ENCODE measurements at regions not wholly inside any gene's neighbourhood (a gene's known extent, or its start where the extent isn't known, plus 50 kb on each side); places are given as distances from the start of the nearest gene placed in this dataset.

DNA sequence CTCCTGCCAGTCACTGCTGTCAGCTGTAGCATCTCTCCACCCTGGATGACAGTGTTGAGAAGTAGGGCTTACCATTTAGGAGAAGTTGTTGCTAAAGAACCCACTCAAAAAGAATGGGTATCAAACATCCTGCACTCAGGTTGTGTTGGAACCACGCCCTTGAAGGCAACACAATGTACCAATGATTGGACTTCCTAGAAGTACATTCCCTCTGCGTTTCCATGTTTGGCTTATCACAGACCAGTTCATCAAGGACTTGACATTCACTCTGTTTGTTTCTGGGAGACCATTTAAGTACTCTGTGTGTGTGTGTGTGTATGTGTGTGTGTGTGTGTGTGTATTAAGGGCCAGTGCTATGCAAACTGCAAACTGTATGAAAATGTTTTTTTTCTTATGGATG, 200.6 kb upstream of the GATB start:
- DNase-seq, result no peak

DNA sequence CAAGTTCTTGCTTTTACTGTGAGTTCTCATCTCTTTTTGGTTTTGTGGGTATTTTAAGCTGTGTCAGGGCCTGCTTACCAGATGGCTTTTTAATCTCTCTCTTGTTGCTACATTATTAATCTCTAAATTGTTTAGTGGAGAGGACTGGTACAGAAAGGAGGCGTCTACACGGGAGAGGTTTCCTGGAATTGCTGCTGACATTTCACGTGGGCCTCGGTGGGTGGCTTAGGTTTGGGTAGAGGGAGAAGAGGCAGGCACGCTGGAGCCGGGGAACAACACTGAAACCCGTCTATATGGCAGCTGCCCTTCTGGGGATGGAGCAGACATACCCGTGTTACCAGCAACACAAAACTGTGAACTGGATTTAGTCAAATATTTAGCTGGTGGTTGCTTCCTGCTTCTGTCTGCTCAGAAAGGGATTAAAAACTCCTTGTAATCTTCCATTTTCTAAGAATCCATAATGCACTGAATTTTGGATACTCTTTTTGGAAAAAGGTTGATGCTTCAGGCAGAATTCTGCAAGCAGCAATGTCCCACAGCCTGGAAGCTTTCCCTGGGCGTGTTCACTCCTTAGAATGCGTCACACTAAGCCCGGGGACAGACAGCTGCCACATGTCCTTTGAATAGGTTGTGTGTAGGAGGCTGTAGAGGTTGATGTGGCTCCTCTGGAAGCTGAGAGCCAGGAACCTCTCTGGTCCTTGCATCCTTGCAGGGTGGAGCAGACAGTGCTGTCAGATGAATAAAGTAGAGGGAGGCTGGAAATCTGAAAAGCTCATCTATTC, 199.8 kb upstream of the GATB start:
- DNase-seq, result no peak

DNA sequence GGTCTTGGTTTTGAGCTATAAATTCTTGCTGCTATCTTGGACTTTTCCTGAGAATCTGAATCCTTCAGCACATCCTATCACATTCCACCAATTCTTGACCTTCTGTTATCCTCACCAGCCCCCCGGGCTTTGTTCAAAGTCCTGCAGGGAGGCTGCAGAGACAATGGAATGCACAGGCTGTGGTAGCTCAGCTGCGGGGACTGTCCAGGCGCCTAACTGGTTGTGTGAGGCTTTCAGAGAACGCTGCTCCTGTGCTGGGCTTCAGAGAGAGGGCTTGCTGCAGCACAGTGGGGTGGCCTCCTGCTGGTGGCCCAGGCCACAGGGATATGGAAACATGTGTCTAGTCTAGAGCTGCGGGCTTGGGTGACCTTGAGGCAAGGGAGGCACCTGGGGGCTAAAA, 196.3 kb upstream of the GATB start:
- peak; percentile 14 for DNase-seq

DNA sequence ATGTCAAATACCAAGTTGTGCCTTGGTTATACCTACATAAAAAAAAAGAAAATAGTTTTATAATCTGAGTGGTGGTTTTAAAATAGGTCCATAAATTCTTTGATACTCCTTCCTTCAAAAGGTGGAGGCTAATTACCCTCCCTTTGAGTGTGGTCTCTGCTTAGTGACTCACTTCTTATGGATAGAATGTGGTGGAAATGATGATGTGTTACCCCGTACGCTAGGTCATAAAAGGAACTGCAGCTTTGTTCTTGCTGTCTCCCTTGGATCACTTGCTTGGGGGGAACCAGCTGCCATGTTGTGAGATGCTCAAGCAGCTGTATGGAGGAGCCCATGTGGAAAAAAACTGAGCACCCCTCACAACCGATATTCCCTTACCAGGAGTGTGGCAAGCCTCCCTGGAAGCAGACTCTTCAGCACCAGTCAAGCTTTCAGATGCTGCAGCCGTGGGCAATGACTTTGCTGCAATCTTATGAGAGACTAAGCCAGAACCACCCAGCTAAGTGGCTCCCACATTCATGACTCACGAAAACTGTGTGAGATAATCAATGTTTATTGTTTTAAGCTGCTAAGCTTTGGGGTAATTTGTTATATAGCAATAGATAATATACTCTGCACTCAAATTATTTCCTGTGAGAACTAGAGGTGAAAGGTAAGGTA, 195.0 kb upstream of the GATB start:
- DNase-seq, result no peak

DNA sequence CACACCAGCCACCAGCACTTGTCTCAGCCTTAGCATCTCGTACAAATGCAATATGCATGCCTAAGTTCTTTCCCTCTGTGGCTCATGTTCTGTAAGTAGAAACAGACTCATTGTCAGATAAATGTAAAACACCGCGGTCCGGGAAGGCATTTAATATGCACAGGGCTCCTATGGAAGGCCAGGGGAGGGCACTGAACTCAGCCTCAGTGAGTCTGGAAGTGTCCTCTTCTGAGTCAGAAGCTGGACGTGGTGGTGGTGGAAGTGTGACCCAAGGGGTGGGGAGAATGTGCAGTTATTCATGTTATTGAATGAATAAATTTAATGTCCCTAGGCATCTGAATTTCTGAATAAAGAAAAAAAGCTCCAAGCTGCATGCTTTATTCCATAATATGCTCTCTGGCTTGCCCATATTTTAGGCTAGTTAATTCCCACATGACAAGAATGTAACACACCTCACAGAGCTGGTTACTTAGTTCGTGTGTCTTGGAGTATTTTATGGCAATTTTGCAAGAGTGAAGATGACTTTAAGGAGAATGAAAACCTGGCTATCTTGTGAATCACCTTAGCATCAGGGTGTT, 193.1 kb upstream of the GATB start:
- no peak for DNase-seq

DNA sequence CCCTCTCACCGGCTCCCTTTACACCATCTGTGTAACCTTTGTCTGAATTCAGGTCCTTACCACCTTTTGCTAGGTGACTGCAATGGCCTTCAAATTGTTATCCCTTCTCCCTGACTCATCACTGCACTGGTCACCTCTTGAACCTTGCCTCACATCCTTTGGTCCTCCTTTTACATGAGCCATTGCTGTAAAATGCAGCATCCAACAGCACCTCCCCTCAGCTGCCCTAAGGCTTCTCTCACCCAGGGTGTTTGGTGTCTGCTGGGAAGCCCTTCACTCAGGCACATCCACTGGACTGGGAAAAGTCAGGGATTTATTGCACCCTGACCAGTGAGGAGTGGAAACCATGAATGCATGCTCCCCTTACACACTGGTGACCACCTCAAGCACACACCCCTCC, 192.5 kb upstream of the GATB start:
- no peak for DNase-seq

DNA sequence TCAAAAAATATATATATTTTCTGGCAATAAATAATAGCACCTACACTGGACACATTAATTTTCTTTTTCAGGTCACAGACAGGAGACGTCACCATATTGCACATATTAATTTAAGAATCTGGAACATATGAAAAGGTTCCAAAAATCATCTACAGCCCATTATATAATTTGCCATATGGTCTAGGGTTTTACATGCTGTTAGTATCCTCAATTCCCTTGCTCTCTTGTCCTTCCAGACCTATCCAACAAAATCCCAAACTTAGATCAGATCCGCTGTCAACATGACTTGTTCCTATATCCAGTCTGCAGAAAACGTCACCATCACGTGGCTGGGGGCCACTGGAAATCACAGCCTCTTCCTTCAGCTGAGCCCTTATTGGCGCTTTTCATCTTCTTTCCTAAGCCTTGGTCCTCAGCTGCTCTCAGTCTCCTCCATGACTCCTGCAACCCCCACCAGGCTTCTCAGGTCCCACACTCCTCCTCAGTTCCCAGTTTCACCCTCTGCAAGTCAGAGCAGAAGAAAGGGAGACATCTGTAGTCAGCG, 192.0 kb upstream of the GATB start:
- DNase-seq, result no peak

DNA sequence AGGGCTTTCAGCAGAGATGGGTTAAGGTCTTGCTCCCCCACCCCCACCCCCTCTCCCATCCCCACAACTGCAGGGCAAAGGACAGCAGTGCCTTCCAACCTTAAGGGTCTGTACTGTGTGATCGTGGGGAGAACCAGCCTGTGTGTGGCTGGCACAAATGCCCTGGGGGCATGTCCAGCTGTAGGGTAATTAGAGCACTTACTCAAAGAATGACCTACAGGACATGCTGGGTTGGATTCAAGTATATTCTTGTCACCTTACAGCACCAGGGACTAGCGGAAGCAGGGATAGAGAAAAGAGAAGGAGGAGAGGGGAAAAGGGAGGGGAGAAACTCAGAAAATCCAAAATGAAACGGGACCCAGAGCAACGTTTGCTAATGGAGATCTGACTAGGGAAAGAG, 191.3 kb upstream of the GATB start:
- DNase-seq, result no peak

DNA sequence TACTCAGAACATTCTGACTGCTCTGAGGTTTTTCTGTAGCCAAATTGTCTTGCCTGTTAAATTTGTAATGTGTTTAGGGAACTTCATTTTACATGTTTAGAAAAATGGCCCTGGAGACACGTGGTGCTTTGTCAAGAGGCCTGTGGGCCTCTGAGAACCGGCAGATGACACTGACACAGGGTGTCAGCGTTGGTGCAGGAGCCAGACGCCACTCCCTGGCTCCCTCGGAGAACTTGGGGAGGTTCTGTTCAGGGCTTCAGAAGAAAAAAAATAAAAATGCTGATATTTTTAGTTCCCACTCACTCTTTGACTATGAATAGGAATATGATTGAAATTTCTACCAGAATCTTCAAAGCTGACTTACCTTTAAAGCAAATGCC, 190.9 kb upstream of the GATB start:
- no peak for DNase-seq

DNA sequence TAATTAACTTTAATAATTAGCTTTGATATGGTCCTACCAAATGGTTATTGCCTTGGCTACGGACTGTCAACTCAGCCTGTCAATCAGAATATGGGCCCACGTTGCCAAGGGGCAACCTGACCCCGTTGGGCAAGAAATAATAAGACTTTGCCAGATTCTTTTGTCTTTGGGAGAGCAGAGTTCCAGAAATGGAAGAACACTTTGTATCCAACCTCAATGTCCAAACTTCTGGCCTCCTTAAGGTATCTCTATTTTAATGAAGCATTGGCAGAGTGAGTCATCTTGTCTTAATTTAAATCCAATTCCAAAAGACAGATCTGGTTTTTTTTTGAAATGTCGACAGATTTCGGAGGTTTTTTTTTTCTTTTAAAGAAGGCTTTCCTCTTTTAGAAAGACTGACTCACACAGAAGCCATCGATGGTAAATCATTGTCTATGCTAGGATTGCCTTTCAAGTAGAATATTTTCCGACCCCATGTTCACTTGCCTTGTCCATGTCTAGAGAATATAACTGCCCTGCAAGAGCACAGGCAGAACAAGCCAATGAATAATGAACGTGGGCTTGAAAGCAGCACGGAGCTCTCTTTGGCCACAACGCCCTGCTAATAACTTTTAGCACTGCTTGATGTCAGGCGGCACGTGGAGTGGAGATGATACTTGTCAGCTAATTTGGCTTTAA, 190.3 kb upstream of the GATB start:
- DNase-seq, result peak; percentile 12

DNA sequence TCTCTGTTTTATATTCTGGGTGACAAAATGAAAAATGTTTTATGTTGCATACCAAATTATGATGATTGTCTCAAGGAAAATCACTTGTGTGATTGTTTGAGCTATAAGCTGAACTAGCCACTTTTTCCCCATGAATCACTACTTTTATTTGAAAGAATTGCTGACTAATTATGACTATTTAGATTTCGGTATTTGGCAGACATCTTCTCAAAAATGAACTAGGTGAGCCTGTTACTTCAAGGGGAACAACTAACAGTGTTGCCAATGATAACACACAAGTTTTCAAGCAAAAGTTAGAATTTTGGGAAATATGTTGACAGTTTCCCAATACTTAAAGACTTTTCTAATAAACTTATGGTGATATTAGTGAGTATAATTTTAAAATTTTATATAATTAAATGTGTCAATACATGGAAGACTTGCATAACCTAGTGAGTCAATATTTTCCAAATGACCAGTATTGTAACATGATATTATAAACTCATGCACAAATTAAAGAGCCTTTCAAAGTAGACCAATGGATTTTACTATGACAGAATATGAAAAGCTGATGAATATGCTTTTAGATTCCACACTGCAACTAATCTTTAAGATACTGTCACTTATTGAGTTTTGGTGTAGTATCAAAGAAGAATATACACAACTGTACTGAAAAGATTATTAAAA, 187.7 kb upstream of the GATB start:
- DNase-seq, result peak; percentile 8

DNA sequence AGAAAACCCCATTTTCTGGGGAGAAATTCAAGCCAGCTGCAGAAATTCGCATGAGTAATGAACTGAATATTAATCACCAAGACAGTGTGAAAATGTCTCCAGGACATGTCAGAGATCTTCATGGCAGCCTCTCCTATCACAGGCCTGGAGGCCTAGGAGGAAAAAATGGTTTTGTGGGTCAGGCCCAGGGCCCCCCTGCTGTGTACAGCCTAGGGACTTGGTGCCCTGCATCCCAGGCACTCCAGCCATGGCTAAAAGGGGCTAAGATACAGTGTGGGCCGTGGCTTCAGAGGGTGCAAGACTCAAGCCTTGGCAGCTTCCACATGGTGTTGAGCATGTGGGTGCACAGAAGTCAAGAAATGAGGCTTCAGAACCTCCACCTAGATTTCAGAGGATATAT, 185.9 kb upstream of the GATB start:
- no peak for DNase-seq

DNA sequence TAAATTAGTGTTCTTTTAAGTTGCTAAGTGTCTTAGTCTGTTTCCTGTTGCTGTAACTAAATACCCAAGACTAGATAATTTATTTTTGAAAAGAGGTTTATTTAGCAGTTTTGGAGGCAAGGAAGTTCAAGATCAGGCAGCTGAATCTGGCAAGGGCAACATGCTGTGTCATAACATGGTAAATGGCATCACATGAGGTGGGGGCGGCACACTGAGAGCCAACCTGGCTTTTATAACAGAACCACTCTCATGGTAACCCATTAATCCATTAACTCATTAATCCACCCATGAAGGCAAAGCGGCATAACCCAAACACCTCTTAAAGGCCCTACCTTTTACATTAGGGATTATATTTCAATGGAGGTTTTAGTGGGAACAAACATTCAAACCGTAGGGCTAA, 182.2 kb upstream of the GATB start:
- no peak for DNase-seq

DNA sequence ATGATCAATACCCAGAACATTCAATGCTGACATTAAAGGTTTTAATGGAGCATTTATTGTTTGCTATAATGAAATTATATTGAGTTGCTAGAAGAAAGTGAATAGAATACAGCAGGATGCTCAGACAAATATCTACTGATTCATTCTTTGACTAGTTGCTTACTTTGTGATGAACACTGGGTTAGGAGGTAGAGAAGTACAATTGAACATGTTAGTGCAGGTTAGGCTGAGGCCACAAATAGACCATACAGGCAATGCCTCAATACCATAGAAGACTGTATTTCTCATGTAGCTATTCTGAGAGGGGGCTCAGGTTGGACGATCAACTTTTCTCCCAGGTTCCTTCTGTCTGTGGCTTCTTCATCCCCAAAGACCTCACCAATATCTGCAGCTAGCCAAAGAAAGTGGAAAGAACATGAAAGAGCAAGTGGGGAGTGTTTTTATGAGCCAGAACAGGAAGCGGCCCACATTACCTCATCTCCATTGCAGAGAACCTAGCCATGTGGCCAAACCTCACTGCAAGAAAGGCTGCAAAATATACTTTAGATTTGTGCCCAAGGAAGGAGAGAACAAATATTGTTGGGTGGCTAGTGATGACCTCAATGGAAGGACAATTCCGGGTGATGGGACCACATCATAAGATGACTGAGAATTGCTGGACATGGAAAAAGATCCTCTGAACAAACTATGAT, 180.3 kb upstream of the GATB start:
- DNase-seq, result no peak

DNA sequence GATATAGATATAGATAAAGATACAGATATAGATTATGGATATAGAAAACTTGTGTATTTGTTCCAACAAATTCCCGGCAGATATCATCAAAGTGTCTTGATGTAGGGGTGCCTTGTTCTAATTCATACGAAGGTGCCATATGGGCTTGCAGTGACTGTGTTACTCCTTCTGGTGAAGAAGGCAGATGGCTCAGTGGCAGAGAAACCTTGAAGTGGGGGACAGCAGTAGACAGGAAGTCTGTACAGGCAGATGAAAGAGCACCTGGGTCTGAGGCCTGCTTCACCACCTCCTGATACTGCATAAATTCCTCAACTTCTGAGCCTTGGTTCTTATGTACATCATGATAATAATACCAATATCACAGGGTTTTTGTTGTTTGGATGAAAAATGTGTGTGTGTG, 179.5 kb upstream of the GATB start:
- no peak for DNase-seq

DNA sequence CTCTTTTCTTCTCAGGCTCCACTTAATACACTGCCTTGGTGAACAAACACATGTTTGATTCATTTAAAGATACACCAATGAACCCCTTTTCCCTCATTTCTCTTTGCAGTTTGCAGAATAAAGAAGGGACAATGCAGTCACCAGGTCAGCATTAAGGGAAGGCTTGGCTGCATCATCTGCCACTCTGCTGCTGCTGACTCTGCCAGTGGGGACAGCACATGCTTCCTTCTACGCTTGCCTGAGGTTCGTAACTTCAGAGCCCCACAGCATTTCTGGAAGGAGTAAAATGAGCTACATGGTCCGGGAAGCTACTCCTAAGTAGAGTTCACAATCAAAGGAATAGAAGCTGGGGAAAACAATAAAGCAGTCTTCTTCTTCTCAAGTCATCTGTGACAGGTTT, 178.9 kb upstream of the GATB start:
- no peak for DNase-seq

DNA sequence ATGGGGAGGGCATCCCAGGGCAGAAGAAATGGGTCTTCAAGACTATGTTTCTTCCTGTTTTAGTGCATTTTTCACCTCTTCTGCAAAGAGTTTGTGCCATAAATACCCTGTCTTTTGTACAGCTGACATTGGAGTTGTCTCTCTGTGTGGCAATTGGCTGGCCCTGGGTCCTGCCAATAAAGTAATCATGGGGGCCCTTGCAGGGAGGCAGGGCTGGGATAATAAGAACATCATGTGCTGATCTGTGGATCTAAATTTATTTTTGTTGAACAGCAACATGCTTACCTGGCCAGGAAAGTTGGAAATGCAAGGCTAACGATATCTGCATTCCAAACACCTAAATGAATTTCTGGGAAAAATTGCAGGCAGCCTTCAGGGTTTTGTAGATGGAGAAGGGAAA, 174.6 kb upstream of the GATB start:
- no peak for DNase-seq

DNA sequence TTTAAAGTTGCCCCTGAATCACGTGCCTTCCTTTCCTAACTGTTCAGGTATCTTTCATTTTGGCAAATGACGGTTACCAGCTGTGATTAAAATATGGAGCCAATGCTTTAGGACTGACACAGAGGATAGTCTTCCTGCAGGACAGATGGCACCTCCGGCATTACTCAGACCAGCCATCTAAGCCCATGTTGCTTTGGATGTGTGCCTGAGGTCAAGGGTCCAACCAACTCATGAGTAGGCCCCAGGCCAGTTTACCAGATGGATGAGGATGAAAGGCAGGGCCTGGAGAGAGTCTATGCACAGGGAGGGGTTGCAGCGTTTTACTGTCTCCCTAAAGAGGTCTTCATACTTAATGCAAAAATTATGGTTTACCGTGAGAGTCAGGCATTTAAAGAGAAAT, 174.0 kb upstream of the GATB start:
- no peak for DNase-seq

DNA sequence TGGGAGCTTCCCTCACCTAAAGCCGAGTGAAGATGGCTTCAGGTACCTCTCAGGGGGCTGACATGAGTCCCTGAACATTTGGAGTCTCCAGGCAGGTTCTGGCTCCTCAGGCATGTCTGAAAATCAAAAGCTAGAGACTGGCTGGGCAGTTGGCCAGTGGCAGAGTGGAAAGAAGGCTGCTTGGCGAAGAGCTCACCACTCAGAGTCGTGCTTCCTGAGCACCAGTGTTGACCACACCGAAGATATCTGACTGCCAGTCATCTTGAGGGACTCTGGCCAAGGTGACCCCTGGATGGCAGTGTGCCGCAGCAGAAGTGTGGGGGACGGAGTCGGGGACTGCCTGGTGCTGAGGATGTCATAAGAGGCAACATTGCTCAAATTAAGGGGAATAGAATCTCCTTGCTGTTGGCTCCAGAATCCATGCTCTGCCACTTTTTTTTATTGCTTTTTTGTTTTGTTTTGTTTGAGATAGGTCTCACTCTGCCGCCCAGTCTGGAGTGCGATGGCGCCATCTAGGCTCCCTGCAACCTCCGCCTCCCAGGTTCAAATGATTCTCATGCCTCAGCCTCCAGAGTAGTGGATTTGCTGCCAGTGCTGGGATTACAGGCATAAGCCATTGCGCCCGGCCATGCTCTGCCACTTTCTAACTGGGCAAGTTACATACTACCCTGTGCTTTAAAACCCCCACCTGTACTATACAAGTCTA, 172.5 kb upstream of the GATB start:
- DNase-seq, result no peak

DNA sequence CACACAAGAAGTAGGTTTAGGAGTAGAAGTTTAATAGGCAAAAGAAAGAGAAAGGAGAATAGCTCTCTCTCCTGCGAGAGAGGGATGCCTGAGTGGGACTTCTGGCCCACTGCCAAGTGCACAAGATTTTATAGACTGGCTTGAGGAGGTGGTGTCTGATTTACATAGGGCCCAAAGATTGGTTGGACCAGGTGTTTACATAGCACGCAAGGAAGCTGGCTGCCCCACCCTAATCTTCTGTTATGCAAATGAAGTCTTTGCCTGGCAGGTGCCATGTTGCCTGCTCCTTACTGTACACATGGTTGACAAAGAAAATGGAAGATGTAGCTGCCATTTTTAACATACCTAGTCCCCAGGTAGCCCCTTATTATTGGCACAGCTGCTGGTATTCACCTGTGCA, 170.8 kb upstream of the GATB start:
- no peak for DNase-seq

DNA sequence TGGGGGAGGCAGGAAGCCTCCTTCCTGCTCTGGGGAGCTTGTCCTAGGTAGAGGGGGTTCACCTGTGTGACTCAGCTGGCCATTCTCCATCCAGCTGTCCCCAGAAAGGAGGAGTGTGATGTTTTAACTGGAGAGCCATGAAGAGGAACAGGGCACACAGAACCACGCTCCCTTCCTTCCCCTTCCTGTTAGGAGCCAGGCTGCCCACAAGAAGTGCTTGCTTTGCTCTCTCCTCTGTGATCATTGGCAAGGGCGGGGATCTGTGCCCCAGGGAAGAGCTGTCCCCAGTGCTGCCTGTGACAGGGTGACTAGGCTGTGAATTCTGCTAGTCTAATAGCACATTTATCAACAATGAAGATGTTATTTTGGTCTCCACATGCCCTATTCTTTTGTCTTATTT, 169.6 kb upstream of the GATB start:
- DNase-seq, result no peak

DNA sequence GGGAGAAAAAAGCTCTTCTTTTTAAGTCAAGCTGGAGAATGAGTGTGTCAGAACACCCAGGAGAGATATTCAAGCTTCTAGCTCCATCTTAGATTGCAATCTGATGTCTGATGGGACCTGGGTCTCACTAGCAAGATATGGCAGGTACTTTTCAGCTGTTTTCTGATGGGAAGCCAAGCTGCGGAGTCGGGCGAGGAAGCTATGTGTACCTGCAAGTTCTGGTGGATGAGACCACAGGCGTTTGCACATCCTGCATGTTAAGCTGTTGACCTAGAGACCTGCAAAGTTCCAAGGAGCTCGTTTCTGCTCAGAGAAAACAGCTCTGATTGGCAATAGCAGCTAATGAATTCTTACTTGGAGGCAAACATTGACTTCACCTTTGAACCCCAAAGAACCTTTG, 167.3 kb upstream of the GATB start:
- no peak for DNase-seq

Data from fibroblast of skin of abdomen (primary cell).